ENCODE measurements at regions not wholly inside any gene's neighbourhood (a gene's known extent, or its start where the extent isn't known, plus 50 kb on each side); places are given as distances from the start of the nearest gene placed in this dataset.

DNA sequence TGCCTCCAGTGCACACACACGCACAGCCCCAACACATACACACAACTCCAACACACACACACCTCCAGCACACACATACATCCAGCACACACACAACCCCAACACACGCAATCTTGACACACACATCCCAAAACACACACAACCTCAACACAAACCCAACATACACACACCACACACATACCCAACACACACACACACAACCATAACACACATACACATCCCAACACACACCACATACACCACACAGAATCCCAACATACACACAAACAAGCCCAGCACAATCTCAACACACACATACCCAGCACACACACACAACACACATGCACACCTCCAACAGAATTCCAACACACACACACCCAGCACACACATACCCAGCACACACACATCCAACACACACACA is 301.1 kb downstream of the ABCC12 start:
- TF ChIP-seq, protein P1, sequence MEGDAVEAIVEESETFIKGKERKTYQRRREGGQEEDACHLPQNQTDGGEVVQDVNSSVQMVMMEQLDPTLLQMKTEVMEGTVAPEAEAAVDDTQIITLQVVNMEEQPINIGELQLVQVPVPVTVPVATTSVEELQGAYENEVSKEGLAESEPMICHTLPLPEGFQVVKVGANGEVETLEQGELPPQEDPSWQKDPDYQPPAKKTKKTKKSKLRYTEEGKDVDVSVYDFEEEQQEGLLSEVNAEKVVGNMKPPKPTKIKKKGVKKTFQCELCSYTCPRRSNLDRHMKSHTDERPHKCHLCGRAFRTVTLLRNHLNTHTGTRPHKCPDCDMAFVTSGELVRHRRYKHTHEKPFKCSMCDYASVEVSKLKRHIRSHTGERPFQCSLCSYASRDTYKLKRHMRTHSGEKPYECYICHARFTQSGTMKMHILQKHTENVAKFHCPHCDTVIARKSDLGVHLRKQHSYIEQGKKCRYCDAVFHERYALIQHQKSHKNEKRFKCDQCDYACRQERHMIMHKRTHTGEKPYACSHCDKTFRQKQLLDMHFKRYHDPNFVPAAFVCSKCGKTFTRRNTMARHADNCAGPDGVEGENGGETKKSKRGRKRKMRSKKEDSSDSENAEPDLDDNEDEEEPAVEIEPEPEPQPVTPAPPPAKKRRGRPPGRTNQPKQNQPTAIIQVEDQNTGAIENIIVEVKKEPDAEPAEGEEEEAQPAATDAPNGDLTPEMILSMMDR (IDR thresholded peaks at IDR 0.05; ENCODE audit: insufficient read depth, low read length), result no peak
- TF ChIP-seq, protein P2, sequence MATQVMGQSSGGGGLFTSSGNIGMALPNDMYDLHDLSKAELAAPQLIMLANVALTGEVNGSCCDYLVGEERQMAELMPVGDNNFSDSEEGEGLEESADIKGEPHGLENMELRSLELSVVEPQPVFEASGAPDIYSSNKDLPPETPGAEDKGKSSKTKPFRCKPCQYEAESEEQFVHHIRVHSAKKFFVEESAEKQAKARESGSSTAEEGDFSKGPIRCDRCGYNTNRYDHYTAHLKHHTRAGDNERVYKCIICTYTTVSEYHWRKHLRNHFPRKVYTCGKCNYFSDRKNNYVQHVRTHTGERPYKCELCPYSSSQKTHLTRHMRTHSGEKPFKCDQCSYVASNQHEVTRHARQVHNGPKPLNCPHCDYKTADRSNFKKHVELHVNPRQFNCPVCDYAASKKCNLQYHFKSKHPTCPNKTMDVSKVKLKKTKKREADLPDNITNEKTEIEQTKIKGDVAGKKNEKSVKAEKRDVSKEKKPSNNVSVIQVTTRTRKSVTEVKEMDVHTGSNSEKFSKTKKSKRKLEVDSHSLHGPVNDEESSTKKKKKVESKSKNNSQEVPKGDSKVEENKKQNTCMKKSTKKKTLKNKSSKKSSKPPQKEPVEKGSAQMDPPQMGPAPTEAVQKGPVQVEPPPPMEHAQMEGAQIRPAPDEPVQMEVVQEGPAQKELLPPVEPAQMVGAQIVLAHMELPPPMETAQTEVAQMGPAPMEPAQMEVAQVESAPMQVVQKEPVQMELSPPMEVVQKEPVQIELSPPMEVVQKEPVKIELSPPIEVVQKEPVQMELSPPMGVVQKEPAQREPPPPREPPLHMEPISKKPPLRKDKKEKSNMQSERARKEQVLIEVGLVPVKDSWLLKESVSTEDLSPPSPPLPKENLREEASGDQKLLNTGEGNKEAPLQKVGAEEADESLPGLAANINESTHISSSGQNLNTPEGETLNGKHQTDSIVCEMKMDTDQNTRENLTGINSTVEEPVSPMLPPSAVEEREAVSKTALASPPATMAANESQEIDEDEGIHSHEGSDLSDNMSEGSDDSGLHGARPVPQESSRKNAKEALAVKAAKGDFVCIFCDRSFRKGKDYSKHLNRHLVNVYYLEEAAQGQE (IDR thresholded peaks at IDR 0.05; ENCODE audit: insufficient replicate concordance, low read depth), result no peak
- TF ChIP-seq POLR2AphosphoS5 (IDR thresholded peaks at IDR 0.05; ENCODE audit: low read depth), result no peak
- TF ChIP-seq GABPA (IDR thresholded peaks at IDR 0.05; ENCODE audit: low read depth), result no peak
- no peak for TF ChIP-seq SPI1 (IDR thresholded peaks at IDR 0.05; ENCODE audit: borderline replicate concordance, low read depth)
